Gastroesophageal sphincter (tissue), 4 donors: ENCODE measurements at regions not wholly inside any gene's neighbourhood (a gene's known extent, or its start where the extent isn't known, plus 50 kb on each side); places are given as distances from the start of the nearest gene placed in this dataset.

ENCODE experiments used
- ATAC-seq: fragments of 150-250 bp; one replicate; pipeline ENCODE4 v1.9.1; 2016; ENCODE audit warnings: mild to moderate bottlenecking, moderate library complexity
- H3K27ac ChIP-seq, 4 donors: fragments of 200-600 bp; sonication (generic) in 3 of 4; 1 replicate in 3 of 4; 2 replicates in 1 of 4; pipeline ENCODE4 v1.5.1; 2016 to 2019
- H3K27me3 ChIP-seq: fragments of 200-600 bp; sonication (generic); one replicate; pipeline ENCODE4 v1.5.1; 2019
- H3K36me3 ChIP-seq, 2 donors: fragments of 200-600 bp; sonication (generic); one replicate each; pipeline ENCODE4 v1.5.1; 2019; ENCODE audit warnings: control low read depth in 1 of 2
- H3K4me1 ChIP-seq, 3 donors: fragments of 200-600 bp; sonication (generic); 1 replicate in 2 of 3; 2 replicates in 1 of 3; pipeline ENCODE4 v1.5.1; 2016 to 2019; ENCODE audit warnings: control low read depth in 2 of 3
- H3K4me3 ChIP-seq, 2 donors: fragments of 200-600 bp; sonication (generic); one replicate each; pipeline ENCODE4 v1.5.1; 2019; ENCODE audit warnings: mild to moderate bottlenecking in 1 of 2, moderate library complexity in 1 of 2
- H3K9me3 ChIP-seq, 3 donors: fragments of 200-600 bp; sonication (generic); one replicate each; pipeline ENCODE4 v1.5.1; 2017 to 2019; ENCODE audit warnings: control low read depth in 2 of 3
- CTCF ChIP-seq, 4 experiments: fragments of 200-600 bp in 2 of 4; fragments of 450-650 bp in 2 of 4; sonication (generic) in 1 of 4; IDR thresholded peaks; one replicate each; pipeline ENCODE4 v1.5.1; 2017 to 2019; ENCODE audit warnings: antibody characterized with exemption in 4 of 4, mild to moderate bottlenecking in 2 of 4, moderate library complexity in 2 of 4
- EP300 ChIP-seq: sonication (generic); formaldehyde crosslinking; IDR thresholded peaks from one replicate; pipeline ENCODE4 v1.6.1; 2017; ENCODE audit warnings: antibody characterized with exemption, mild to moderate bottlenecking
- POLR2A ChIP-seq, 2 donors: fragments of 450-650 bp; IDR thresholded peaks; one replicate each; pipeline ENCODE4 v1.6.1; 2017; ENCODE audit warnings: antibody characterized with exemption in 2 of 2, mild to moderate bottlenecking in 2 of 2, moderate library complexity in 1 of 2
- POLR2AphosphoS5 ChIP-seq: sonication (generic); formaldehyde crosslinking; IDR thresholded peaks from one replicate; pipeline ENCODE4 v1.6.1; 2017; ENCODE audit warnings: antibody characterized with exemption
- WGBS, 2 donors: methylation state at CpG; one replicate each; pipeline ENCODE4 v1.1.5; 2018; ENCODE audit warnings: low coverage in 1 of 2; 5-methylcytosine and 5-hydroxymethylcytosine counted together

DNA sequence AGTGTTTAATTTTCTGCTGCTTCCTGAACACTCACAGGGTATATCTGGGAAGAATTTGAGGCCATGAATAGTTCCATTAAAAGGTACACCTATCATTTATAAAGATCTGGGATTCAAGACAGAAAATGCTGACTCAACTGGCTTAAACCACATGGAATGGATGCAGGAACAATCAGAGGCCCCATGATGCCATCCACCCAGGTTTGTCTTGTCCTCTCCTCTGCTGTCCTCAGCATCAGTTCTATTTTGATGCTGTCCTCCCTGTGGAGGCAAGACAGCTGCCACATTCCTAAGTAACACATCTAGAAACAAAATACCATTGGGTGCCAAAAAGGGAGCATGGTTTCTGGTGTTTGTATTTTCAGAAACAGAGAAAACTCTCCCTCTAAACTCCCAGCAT lies 143.4 kb downstream of the ELOVL4 start:
- Histone ChIP-seq H3K27ac (no peak overlapping the region), H3K4me1 (peaks cover 0 to 4% (median 2%) of the 10 kb centered on the region in 3 donors)
- no peak for ATAC-seq

GRCh38 chr6:79802657-79803300 lies 144.6 kb downstream of the ELOVL4 start:
- no peak for ATAC-seq
- H3K4me3 ChIP-seq, result no peak overlapping the region
- no peak for TF ChIP-seq CTCF (IDR thresholded peaks at IDR 0.05)
- TF ChIP-seq POLR2A (IDR thresholded peaks at IDR 0.05), result no peak
- TF ChIP-seq EP300, result no peak
- no peak for TF ChIP-seq POLR2AphosphoS5
- no peaks in the 10 kb centered on the region for H3K36me3 ChIP-seq
- 54 to 58% methylated on average over 3 to 4 of the region's 5 CpGs for WGBS, 2 donors
- H3K27ac ChIP-seq, result no peak overlapping the region
- H3K4me1 ChIP-seq, result no peaks in the 10 kb centered on the region
- H3K27me3 ChIP-seq, result no peaks in the 10 kb centered on the region
- H3K9me3 ChIP-seq, result no peaks in the 10 kb centered on the region

More for the DNA sequence above, 143.4 kb downstream of the ELOVL4 start:
- Histone ChIP-seq H3K27me3 (no peaks in the 10 kb centered on the region), H3K9me3 (no peaks in the 10 kb centered on the region), H3K36me3 (no peaks in the 10 kb centered on the region), H3K4me3 (no peak overlapping the region)
- TF ChIP-seq EP300 (no peak), CTCF (IDR thresholded peaks at IDR 0.05) (no peak), POLR2A (IDR thresholded peaks at IDR 0.05) (no peak), POLR2AphosphoS5 (no peak)

GRCh38 chr6:79801362-79801761 lies 146.0 kb downstream of the ELOVL4 start:
- no peak overlapping the region for H3K4me3 ChIP-seq
- no peak for TF ChIP-seq POLR2AphosphoS5
- TF ChIP-seq CTCF (IDR thresholded peaks at IDR 0.05), result no peak
- TF ChIP-seq EP300, result no peak
- TF ChIP-seq POLR2A (IDR thresholded peaks at IDR 0.05), result no peak
- no peak overlapping the region for H3K27ac ChIP-seq
- H3K9me3 ChIP-seq, result no peaks in the 10 kb centered on the region
- no peaks in the 10 kb centered on the region for H3K27me3 ChIP-seq
- ATAC-seq, result no peak
- H3K4me1 ChIP-seq, result no peaks in the 10 kb centered on the region
- no peaks in the 10 kb centered on the region for H3K36me3 ChIP-seq

DNA sequence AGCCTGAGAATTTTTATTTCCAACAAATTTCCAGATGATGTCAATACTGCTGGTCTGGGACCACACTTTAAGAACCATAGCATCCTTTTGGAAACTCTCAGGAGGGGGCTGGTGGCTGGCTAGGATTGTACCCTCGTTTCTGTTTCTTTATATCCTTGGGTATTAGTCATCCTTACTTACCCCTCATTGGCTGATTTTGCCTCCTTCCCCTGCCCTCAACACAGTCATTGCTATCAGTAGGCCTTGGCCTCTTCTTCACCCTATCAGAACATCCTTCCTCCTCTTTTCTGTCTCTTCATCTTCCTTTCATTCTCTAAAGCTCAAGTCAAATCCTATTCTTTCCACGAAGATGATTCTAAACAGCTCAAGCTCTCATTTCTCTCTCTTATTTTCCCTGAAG lies 148.5 kb downstream of the ELOVL4 start:
- Histone ChIP-seq H3K36me3 (no peaks in the 10 kb centered on the region), H3K4me3 (no peak overlapping the region), H3K4me1 (no peaks in the 10 kb centered on the region), H3K27me3 (no peaks in the 10 kb centered on the region), H3K9me3 (no peaks in the 10 kb centered on the region), H3K27ac (no peak overlapping the region)
- no peak for TF ChIP-seq POLR2AphosphoS5
- TF ChIP-seq CTCF (IDR thresholded peaks at IDR 0.05), result no peak
- no peak for TF ChIP-seq EP300
- TF ChIP-seq POLR2A (IDR thresholded peaks at IDR 0.05), result no peak
- ATAC-seq, result no peak
- WGBS, 2 donors, result 25 to 67% methylated on average over 1 of the region's 2 CpGs

GRCh38 chr6:79797912-79798311 lies 149.4 kb downstream of the ELOVL4 start:
- no peaks in the 10 kb centered on the region for H3K36me3 ChIP-seq
- H3K4me3 ChIP-seq, result no peak overlapping the region
- H3K27me3 ChIP-seq, result no peaks in the 10 kb centered on the region
- no peak for TF ChIP-seq POLR2AphosphoS5
- TF ChIP-seq CTCF (IDR thresholded peaks at IDR 0.05), result no peak
- no peak for TF ChIP-seq EP300
- no peak for TF ChIP-seq POLR2A (IDR thresholded peaks at IDR 0.05)
- H3K4me1 ChIP-seq, result no peaks in the 10 kb centered on the region
- no peak overlapping the region for H3K27ac ChIP-seq
- H3K9me3 ChIP-seq, result no peaks in the 10 kb centered on the region
- no peak for ATAC-seq
- 76 to 78% methylated on average over 2 of the region's 2 CpGs for WGBS, 2 donors
